Endothelial cell of umbilical vein (primary cell): ENCODE measurements at regions not wholly inside any gene's neighbourhood (a gene's known extent, or its start where the extent isn't known, plus 50 kb on each side); places are given as distances from the start of the nearest gene placed in this dataset.

ENCODE experiments used
- BruUV-seq: library from RNA; stranded (reverse); fragments of 400-500 nt; replicated peaks from 2 replicates; lab custom pipeline; 2021; lab: Mats Ljungman, UMichigan
- CTCF ChIA-PET: fragments of 300-600, 350-600 bp; sonication (Branson Sonifier 250); formaldehyde crosslinking; loops from one replicate; lab custom pipeline; 2021; ENCODE audit warnings: antibody characterized with exemption, inconsistent platforms; lab: Charles Lee
- POLR2A ChIA-PET: fragments of 300-600, 350-600 bp; sonication (Branson Sonifier 250); formaldehyde crosslinking; loops from one replicate; lab custom pipeline; 2021; ENCODE audit warnings: antibody characterized with exemption, inconsistent platforms; lab: Charles Lee
- DNase-seq: peaks from one replicate; pipeline ENCODE4 v3.0.0-alpha.2; 2011; ENCODE audit warnings: low read depth, low spot score
- FAIRE-seq: peaks from 2 replicates; lab custom pipeline; 2011; peaks lifted over from hg19 to GRCh38; lab: Jason Lieb, UNC
- H2AFZ ChIP-seq: 2 replicates; pipeline ENCODE4 v1.6.0; 2012; ENCODE audit warnings: low read depth, low read length, control low read depth, inconsistent platforms
- H3K27ac ChIP-seq: 2 replicates; pipeline ENCODE4 v1.5.1; 2011; ENCODE audit warnings: low read depth, mild to moderate bottlenecking, control low read depth, low read length, moderate library complexity; ENCODE audit not compliant: insufficient read depth
- H3K27me3 ChIP-seq, 2 experiments: 2 replicates each; pipeline versions ENCODE4 v1.6.0 to v1.6.1; 2011; ENCODE audit warnings: low read length in 2 of 2, mixed read lengths in 1 of 2; ENCODE audit not compliant: control insufficient read depth in 2 of 2, insufficient read depth in 2 of 2
- H3K36me3 ChIP-seq, 2 experiments: 2 replicates in 1 of 2; 3 replicates in 1 of 2; pipeline ENCODE4 v1.5.1; 2011; ENCODE audit warnings: low read length in 2 of 2, mild to moderate bottlenecking in 1 of 2, moderate library complexity in 1 of 2; ENCODE audit not compliant: control insufficient read depth in 2 of 2, insufficient read depth in 2 of 2; ENCODE audit errors: extremely low read depth in 1 of 2
- H3K4me1 ChIP-seq: 3 replicates; pipeline ENCODE4 v1.5.1; 2011; ENCODE audit warnings: mild to moderate bottlenecking, low read length; ENCODE audit not compliant: control insufficient read depth, insufficient read depth; ENCODE audit errors: extremely low read depth
- H3K4me2 ChIP-seq: 2 replicates; pipeline ENCODE4 v1.6.1; 2011; ENCODE audit warnings: low read length, control low read depth, mixed read lengths; ENCODE audit not compliant: insufficient read depth
- H3K4me3 ChIP-seq, 3 experiments: fragments of 200-600 bp in 1 of 3; sonication (generic), shearing (Covaris generic) in 1 of 3; replicated peaks in 1 of 3; 2 replicates each; pipeline ENCODE4 v1.5.1; 2011 to 2016; ENCODE audit warnings: control low read depth in 3 of 3, low read length in 3 of 3, mild to moderate bottlenecking in 2 of 3, inconsistent platforms in 1 of 3, low read depth in 1 of 3, moderate library complexity in 1 of 3; ENCODE audit not compliant: insufficient read depth in 1 of 3
- H3K79me2 ChIP-seq: 2 replicates; pipeline ENCODE4 v1.6.0; 2012; ENCODE audit warnings: low read length, inconsistent platforms; ENCODE audit not compliant: control insufficient read depth, insufficient read depth
- H3K9ac ChIP-seq: replicated peaks from 2 replicates; pipeline ENCODE3; 2011; ENCODE audit warnings: low read length, control low read depth; ENCODE audit not compliant: insufficient read depth; ENCODE audit errors: extremely low read depth
- H3K9me1 ChIP-seq: replicated peaks from 3 replicates; pipeline ENCODE4 v1.6.0; 2011; ENCODE audit warnings: mild to moderate bottlenecking, low read length; ENCODE audit not compliant: control insufficient read depth, insufficient read depth; ENCODE audit errors: extremely low read depth
- H3K9me3 ChIP-seq: replicated peaks from 2 replicates; pipeline ENCODE4 v1.5.1; 2012; ENCODE audit warnings: low read length, inconsistent platforms; ENCODE audit not compliant: control insufficient read depth, insufficient read depth
- H4K20me1 ChIP-seq: replicated peaks from 2 replicates; pipeline ENCODE3; 2011; ENCODE audit warnings: mild to moderate bottlenecking, low read length; ENCODE audit not compliant: control insufficient read depth, insufficient read depth; ENCODE audit errors: extremely low read depth
- CTCF ChIP-seq, 2 donors: IDR thresholded peaks; 1 replicate in 1 of 2; 2 replicates in 1 of 2; pipeline ENCODE4 v1.5.1; 2011; ENCODE audit warnings: low read length in 2 of 2, mild to moderate bottlenecking in 2 of 2, moderate library complexity in 2 of 2, control low read depth in 1 of 2, inconsistent platforms in 1 of 2, low read depth in 1 of 2; ENCODE audit not compliant: insufficient read depth in 1 of 2; ENCODE audit errors: extremely low read depth in 1 of 2
- EZH2 ChIP-seq: IDR thresholded peaks from 2 replicates; pipeline ENCODE4 v1.6.1; 2012; ENCODE audit warnings: borderline replicate concordance, low read depth, mild to moderate bottlenecking, moderate library complexity, low read length, inconsistent platforms; ENCODE audit not compliant: severe bottlenecking
- FOS ChIP-seq: IDR thresholded peaks from 2 replicates; pipeline ENCODE4 v1.6.1; 2011; ENCODE audit warnings: mild to moderate bottlenecking, low read length, moderate library complexity, borderline replicate concordance; ENCODE audit not compliant: insufficient read depth
- JUN ChIP-seq: IDR thresholded peaks from 2 replicates; pipeline ENCODE4 v1.6.1; 2011; ENCODE audit warnings: borderline replicate concordance, low read depth; ENCODE audit not compliant: insufficient read length, insufficient read depth
- MYC ChIP-seq: IDR thresholded peaks from one replicate; pipeline ENCODE4 v1.6.1; 2011; ENCODE audit warnings: mild to moderate bottlenecking, low read depth, low read length
- POLR2A ChIP-seq: IDR thresholded peaks from 2 replicates; pipeline ENCODE4 v1.6.1; 2012; ENCODE audit warnings: low read depth, mild to moderate bottlenecking, control low read depth, low read length
- POLR2AphosphoS5 ChIP-seq: IDR thresholded peaks from 2 replicates; pipeline ENCODE4 v1.6.1; 2012; ENCODE audit warnings: low read depth, mild to moderate bottlenecking, control low read depth, low read length, moderate library complexity; ENCODE audit not compliant: insufficient read depth
- dilution Hi-C: fragments of 300-500 bp; cut with MboI; formaldehyde crosslinking; loops from one replicate; pipeline ENCODE4 v1.15.0; 2019; ENCODE audit warnings: low sequenced_read_pairs; ENCODE audit not compliant: extremely low pct_ligation_motif_present
- intact Hi-C: fragments of 100-400 bp; cut with micrococcal nuclease; formaldehyde crosslinking; loops from one replicate; pipeline ENCODE4 v1.10.0; 2022

DNA sequence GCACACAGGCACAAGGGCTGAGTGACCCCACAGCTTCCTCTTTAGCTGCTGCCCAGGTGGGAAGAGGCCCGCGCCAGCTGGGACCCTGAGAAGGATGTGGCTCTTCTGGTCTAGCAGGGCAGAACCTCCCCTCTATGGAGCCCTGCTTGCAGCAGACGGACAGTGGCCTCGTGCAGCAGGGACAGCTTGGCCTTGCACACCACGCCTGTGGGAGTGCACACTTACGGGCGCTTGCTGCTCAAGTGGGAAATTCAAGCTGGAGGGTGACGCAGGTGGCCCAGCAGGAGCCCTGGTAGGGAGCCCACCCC lies 971.4 kb downstream of the BRD1 start:
- Histone ChIP-seq H3K9me3 (peaks cover 13% of the 10 kb centered on the region), H3K9ac (no peak overlapping the region), H2AFZ (no peak overlapping the region), H3K4me3 (no peak overlapping the region), H3K27ac (no peak overlapping the region), H3K79me2 (no peaks in the 10 kb centered on the region), H4K20me1 (no peaks in the 10 kb centered on the region), H3K36me3 (no peaks in the 10 kb centered on the region), H3K4me1 (no peaks in the 10 kb centered on the region), H3K27me3 (no peaks in the 10 kb centered on the region), H3K9me1 (no peaks in the 10 kb centered on the region), H3K4me2 (no peak overlapping the region)
- no peak for FAIRE-seq
- POLR2A ChIA-PET, result no interaction called here
- DNase-seq, result no peak
- no TSS peak for BruUV-seq
- CTCF ChIA-PET, result no interaction called here
- dilution Hi-C loops, result no loop called here
- TF ChIP-seq FOS (no peak), JUN (no peak), POLR2A (no peak), CTCF (IDR thresholded peaks at IDR 0.05; ENCODE audit: extremely low read depth in 1 of 2, insufficient read depth in 1 of 2, low read depth in 1 of 2, low read length in 2 of 2) (no peak), POLR2AphosphoS5 (no peak), MYC (no peak), EZH2 (no peak)
- intact Hi-C loops, result no loop called here
